Naive thymus-derived CD8-positive, alpha-beta T cell (primary cell): ENCODE measurements at regions not wholly inside any gene's neighbourhood (a gene's known extent, or its start where the extent isn't known, plus 50 kb on each side); places are given as distances from the start of the nearest gene placed in this dataset.

Experiments used
- ATAC-seq, 2 donors: fragments of 150-1000 bp; cut with Tn5 transposase in 1 of 2; sonication (Bioruptor Pico), chemical (Tn5 transposase) in 1 of 2; 1 replicate in 1 of 2; 2 replicates in 1 of 2; pipeline ENCODE4 v1.10.0; 2021; ENCODE audit warnings: mild to moderate bottlenecking in 2 of 2, moderate library complexity in 2 of 2
- POLR2A ChIA-PET: fragments of 350-600 bp; sonication (Branson Sonifier 250); formaldehyde crosslinking; loops from one replicate; lab custom pipeline; 2021; ENCODE audit warnings: antibody characterized with exemption; lab: Charles Lee
- DNase-seq, 10 donors: peaks; one replicate each; pipeline versions ENCODE4 v3.0.0 to v3.0.0-alpha.2; 2020 to 2022
- H3K27ac Mint-ChIP-seq, 10 donors: one replicate each; pipeline ENCODE4 v1.8.0; 2020 to 2022; ENCODE audit warnings: mild to moderate bottlenecking in 10 of 10, mixed read lengths in 10 of 10, moderate library complexity in 4 of 10, inconsistent platforms in 1 of 10
- H3K27me3 Mint-ChIP-seq, 5 donors: one replicate each; pipeline ENCODE4 v1.8.0; 2021 to 2022; ENCODE audit warnings: mixed read lengths in 5 of 5
- H3K36me3 Mint-ChIP-seq, 3 donors: one replicate each; pipeline ENCODE4 v1.8.0; 2020 to 2022; ENCODE audit warnings: mixed read lengths in 3 of 3, mild to moderate bottlenecking in 2 of 3, inconsistent platforms in 1 of 3
- H3K4me1 Mint-ChIP-seq, 4 donors: one replicate each; pipeline ENCODE4 v1.8.0; 2021 to 2022; ENCODE audit warnings: mixed read lengths in 4 of 4
- H3K4me3 Mint-ChIP-seq, 10 donors: one replicate each; pipeline ENCODE4 v1.8.0; 2020 to 2022; ENCODE audit warnings: mild to moderate bottlenecking in 10 of 10, mixed read lengths in 10 of 10, moderate library complexity in 6 of 10, inconsistent platforms in 1 of 10
- H3K9me3 Mint-ChIP-seq, 9 donors: one replicate each; pipeline ENCODE4 v1.8.0; 2020 to 2022; ENCODE audit warnings: mixed read lengths in 9 of 9, mild to moderate bottlenecking in 3 of 9, inconsistent platforms in 1 of 9, moderate library complexity in 1 of 9

- Mint-ChIP-seq H3K4me1 (no peaks in the 10 kb centered on the region), H3K9me3 (peaks cover 0 to 12% (median 6%) of the 10 kb centered on the region in 9 donors), H3K27me3 (peaks cover 0 to 7% (median 4%) of the 10 kb centered on the region in 5 donors), H3K36me3 (no peaks in the 10 kb centered on the region), H3K4me3 (no peak overlapping the region), H3K27ac (no peak overlapping the region)
- DNase-seq (no peak), ATAC-seq (no peak)
- POLR2A ChIA-PET, result no interaction called here
Measured at GRCh38 chr4:138740816-138741745, 274.5 kb upstream of the NOCT start.

GRCh38 chr4:138736362-138736761 lies 279.2 kb upstream of the NOCT start:
- DNase-seq (no peak), ATAC-seq (no peak)
- no peaks in the 10 kb centered on the region for H3K36me3 Mint-ChIP-seq
- no peaks in the 10 kb centered on the region for H3K4me1 Mint-ChIP-seq
- no peak overlapping the region for H3K27ac Mint-ChIP-seq
- POLR2A ChIA-PET, result no interaction called here
- H3K27me3 Mint-ChIP-seq, result peaks cover 0 to 6% (median 0%) of the 10 kb centered on the region in 5 donors
- H3K9me3 Mint-ChIP-seq, result peaks cover 0 to 14% (median 2%) of the 10 kb centered on the region in 9 donors
- H3K4me3 Mint-ChIP-seq, result no peak overlapping the region

- Mint-ChIP-seq H3K27me3 (peaks cover 0 to 8% (median 5%) of the 10 kb centered on the region in 5 donors), H3K4me3 (no peak overlapping the region), H3K27ac (no peak overlapping the region), H3K9me3 (peaks cover 0 to 22% (median 2%) of the 10 kb centered on the region in 9 donors), H3K4me1 (no peaks in the 10 kb centered on the region), H3K36me3 (no peaks in the 10 kb centered on the region)
- DNase-seq (no peak), ATAC-seq (no peak)
- POLR2A ChIA-PET, result no interaction called here
Measured at GRCh38 chr4:138734746-138735145, 280.8 kb upstream of the NOCT start.

GRCh38 chr4:138728566-138728965 lies 287.0 kb upstream of the NOCT start:
- POLR2A ChIA-PET, result no interaction called here
- no peak overlapping the region for H3K4me3 Mint-ChIP-seq
- H3K27me3 Mint-ChIP-seq, result peaks cover 3 to 18% (median 8%) of the 10 kb centered on the region in 5 donors
- DNase-seq (no peak), ATAC-seq (no peak)
- H3K36me3 Mint-ChIP-seq, result no peaks in the 10 kb centered on the region
- H3K27ac Mint-ChIP-seq, result no peak overlapping the region
- no peaks in the 10 kb centered on the region for H3K4me1 Mint-ChIP-seq
- peaks cover 0 to 22% (median 0%) of the 10 kb centered on the region in 9 donors for H3K9me3 Mint-ChIP-seq

- H3K9me3 Mint-ChIP-seq, result peaks cover 0 to 22% (median 0%) of the 10 kb centered on the region in 9 donors
- peaks cover 3 to 18% (median 8%) of the 10 kb centered on the region in 5 donors for H3K27me3 Mint-ChIP-seq
- H3K4me3 Mint-ChIP-seq, result no peak overlapping the region
- POLR2A ChIA-PET, result no interaction called here
- no peaks in the 10 kb centered on the region for H3K4me1 Mint-ChIP-seq
- H3K36me3 Mint-ChIP-seq, result no peaks in the 10 kb centered on the region
- H3K27ac Mint-ChIP-seq, result no peak overlapping the region
- ATAC-seq, result no peak
- no peak for DNase-seq
Measured at GRCh38 chr4:138727731-138728130, 287.9 kb upstream of the NOCT start.

GRCh38 chr4:138724530-138724929 lies 291.1 kb upstream of the NOCT start:
- H3K36me3 Mint-ChIP-seq, result no peaks in the 10 kb centered on the region
- peaks cover 3 to 11% (median 5%) of the 10 kb centered on the region in 5 donors for H3K27me3 Mint-ChIP-seq
- no peak overlapping the region for H3K4me3 Mint-ChIP-seq
- DNase-seq, result no peak
- no peak for ATAC-seq
- peaks cover 0 to 2% (median 0%) of the 10 kb centered on the region in 9 donors for H3K9me3 Mint-ChIP-seq
- POLR2A ChIA-PET, result no interaction called here
- H3K27ac Mint-ChIP-seq, result no peak overlapping the region
- H3K4me1 Mint-ChIP-seq, result no peaks in the 10 kb centered on the region

GRCh38 chr4:138716559-138717335 lies 298.8 kb upstream of the NOCT start:
- ATAC-seq (no peak), DNase-seq (no peak)
- peaks cover 0 to 7% (median 4%) of the 10 kb centered on the region in 5 donors for H3K27me3 Mint-ChIP-seq
- no peak overlapping the region for H3K4me3 Mint-ChIP-seq
- H3K27ac Mint-ChIP-seq, result no peak overlapping the region
- H3K4me1 Mint-ChIP-seq, result no peaks in the 10 kb centered on the region
- H3K9me3 Mint-ChIP-seq, result no peaks in the 10 kb centered on the region
- POLR2A ChIA-PET, result no interaction called here
- no peaks in the 10 kb centered on the region for H3K36me3 Mint-ChIP-seq

GRCh38 chr4:138710297-138710696 lies 305.3 kb upstream of the NOCT start:
- no peak overlapping the region for H3K4me3 Mint-ChIP-seq
- peaks cover 0 to 18% (median 0%) of the 10 kb centered on the region in 9 donors for H3K9me3 Mint-ChIP-seq
- DNase-seq (no peak), ATAC-seq (no peak)
- POLR2A ChIA-PET, result no interaction called here
- no peak overlapping the region for H3K27ac Mint-ChIP-seq
- no peaks in the 10 kb centered on the region for H3K36me3 Mint-ChIP-seq
- H3K27me3 Mint-ChIP-seq, result peaks cover 7 to 37% (median 15%) of the 10 kb centered on the region in 5 donors
- peaks cover 0 to 4% (median 0%) of the 10 kb centered on the region in 4 donors for H3K4me1 Mint-ChIP-seq

GRCh38 chr4:138709859-138710258 lies 305.7 kb upstream of the NOCT start:
- Mint-ChIP-seq H3K27ac (no peak overlapping the region), H3K4me3 (no peak overlapping the region), H3K9me3 (peaks cover 0 to 18% (median 0%) of the 10 kb centered on the region in 9 donors), H3K4me1 (peaks cover 0 to 4% (median 0%) of the 10 kb centered on the region in 4 donors), H3K36me3 (no peaks in the 10 kb centered on the region), H3K27me3 (peaks cover 7 to 37% (median 15%) of the 10 kb centered on the region in 5 donors)
- ATAC-seq, result no peak
- DNase-seq, result no peak
- POLR2A ChIA-PET, result no interaction called here

- H3K4me1 Mint-ChIP-seq, result peaks cover 0 to 4% (median 0%) of the 10 kb centered on the region in 4 donors
- POLR2A ChIA-PET, result no interaction called here
- peaks cover 0 to 18% (median 0%) of the 10 kb centered on the region in 9 donors for H3K9me3 Mint-ChIP-seq
- peaks cover 4 to 37% (median 10%) of the 10 kb centered on the region in 5 donors for H3K27me3 Mint-ChIP-seq
- H3K36me3 Mint-ChIP-seq, result no peaks in the 10 kb centered on the region
- no peak overlapping the region for H3K27ac Mint-ChIP-seq
- ATAC-seq, result no peak
- no peak overlapping the region for H3K4me3 Mint-ChIP-seq
- DNase-seq, result no peak
Measured at GRCh38 chr4:138707746-138708677, 307.6 kb upstream of the NOCT start.

- ATAC-seq (no peak), DNase-seq (no peak)
- Mint-ChIP-seq H3K36me3 (no peaks in the 10 kb centered on the region), H3K4me1 (peaks cover 0 to 4% (median 0%) of the 10 kb centered on the region in 4 donors), H3K27ac (no peak overlapping the region), H3K4me3 (no peak overlapping the region), H3K27me3 (peaks cover 1 to 37% (median 10%) of the 10 kb centered on the region in 5 donors), H3K9me3 (peaks cover 0 to 18% (median 0%) of the 10 kb centered on the region in 9 donors)
- POLR2A ChIA-PET, result no interaction called here
Measured at GRCh38 chr4:138706201-138706600, 309.4 kb upstream of the NOCT start.

- peaks cover 0 to 18% (median 6%) of the 10 kb centered on the region in 5 donors for H3K27me3 Mint-ChIP-seq
- no peaks in the 10 kb centered on the region for H3K36me3 Mint-ChIP-seq
- H3K4me3 Mint-ChIP-seq, result no peak overlapping the region
- H3K9me3 Mint-ChIP-seq, result no peaks in the 10 kb centered on the region
- DNase-seq, result no peak
- POLR2A ChIA-PET, result no interaction called here
- no peaks in the 10 kb centered on the region for H3K4me1 Mint-ChIP-seq
- ATAC-seq, result no peak
- no peak overlapping the region for H3K27ac Mint-ChIP-seq
Measured at GRCh38 chr4:138702190-138702824, 313.3 kb upstream of the NOCT start.
